ENCODE measurements at regions not wholly inside any gene's neighbourhood (a gene's known extent, or its start where the extent isn't known, plus 50 kb on each side); places are given as distances from the start of the nearest gene placed in this dataset.

- ChIA-PET POLR2A (no interaction called here), CTCF (no interaction called here)
- H2AFZ ChIP-seq (ENCODE audit: insufficient read depth, low read depth, low read length, poor library complexity, severe bottlenecking) = no peak overlapping the region
- H3K4me1 ChIP-seq (ENCODE audit: control insufficient read depth in 2 of 2, insufficient read depth in 2 of 2, low read length in 2 of 2) = no peaks in the 10 kb centered on the region
- intact Hi-C loops (cut with micrococcal nuclease) = no loop called here
- TF ChIP-seq EZH2 (IDR thresholded peaks at IDR 0.05; ENCODE audit: borderline replicate concordance, insufficient read depth, low read depth, low read length, poor library complexity, severe bottlenecking) (no peak), CTCF (IDR thresholded peaks at IDR 0.05) (no peak)
- Mint-ChIP-seq H3K4me1 (no peaks in the 10 kb centered on the region), H3K27ac (no peak overlapping the region), H3K4me3 (no peak overlapping the region), H3K9me3 (ENCODE audit: insufficient read depth) (peaks cover 3% of the 10 kb centered on the region), H3K27me3 (no peaks in the 10 kb centered on the region)
- no peak overlapping the region for H3K27ac ChIP-seq (ENCODE audit: low read length in 2 of 2)
- no CpG with 5 or more reads among the region's 1 CpG for WGBS (ENCODE audit: insufficient coverage)
- H3K27me3 ChIP-seq (replicated peaks in 1 of 4; ENCODE audit: control extremely low read depth in 1 of 4, control insufficient read depth in 3 of 4, insufficient read depth in 4 of 4, low read length in 3 of 4) = no peaks in the 10 kb centered on the region
- ATAC-seq (ENCODE audit: low read depth) (no peak), DNase-seq (no peak)
- no peak overlapping the region for H3K4me3 ChIP-seq (ENCODE audit: control extremely low read depth in 1 of 5, extremely low read depth in 1 of 5, insufficient read depth in 1 of 5, low read depth in 2 of 5, low read length in 4 of 5)
- H3K9me3 ChIP-seq (ENCODE audit: control extremely low read depth in 1 of 3, control insufficient read depth in 2 of 3, insufficient read depth in 1 of 3, low read length in 2 of 3) = no peaks in the 10 kb centered on the region
- H3K36me3 ChIP-seq (replicated peaks in 1 of 2; ENCODE audit: control extremely low read depth in 1 of 2, control insufficient read depth in 1 of 2, extremely low read depth in 1 of 2, insufficient read depth in 2 of 2, low read length in 1 of 2) = no peaks in the 10 kb centered on the region
- no peak overlapping the region for H3K9ac ChIP-seq (ENCODE audit: low read length)
- no peak overlapping the region for H3K4me2 ChIP-seq (replicated peaks; ENCODE audit: low read depth, low read length, poor library complexity, severe bottlenecking)
- H4K20me1 ChIP-seq (ENCODE audit: control insufficient read depth, insufficient read depth, low read length, poor library complexity, severe bottlenecking) = no peaks in the 10 kb centered on the region
- H3K79me2 ChIP-seq (ENCODE audit: control insufficient read depth, insufficient read depth, low read length) = no peaks in the 10 kb centered on the region
These were observed 100.3 kb downstream of the ARL5B start for GRCh38 chr10:18759575-18759974.

DNA sequence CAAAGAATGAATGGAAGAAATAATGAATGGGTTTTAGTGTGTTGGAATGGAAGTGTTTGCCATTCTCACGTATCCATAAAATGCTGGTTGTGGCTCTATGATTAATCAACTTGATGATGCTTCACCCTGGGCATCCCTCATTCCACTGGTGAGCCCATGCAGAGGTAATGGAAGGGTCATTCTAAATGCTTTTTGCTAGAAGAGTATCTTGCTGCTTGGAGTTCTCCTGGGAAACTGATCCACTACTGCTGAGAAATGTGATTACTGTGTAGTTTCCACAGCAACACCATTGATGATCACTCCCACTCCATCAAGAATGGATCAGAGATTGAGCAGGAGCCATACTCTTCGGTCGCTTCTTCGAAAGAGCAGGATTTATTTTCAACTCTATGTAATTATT, 101.6 kb downstream of the ARL5B start:
- WGBS (ENCODE audit: insufficient coverage) = 78% methylated on average over 1 of the region's 4 CpGs

More for the DNA sequence above, 101.6 kb downstream of the ARL5B start:
- intact Hi-C loops (cut with micrococcal nuclease) = loop anchor here (5.0 kb wide), 1 partner anchor 1364 kb away; no protein-coding TSS in a partner anchor
- H4K20me1 ChIP-seq (ENCODE audit: control insufficient read depth, insufficient read depth, low read length, poor library complexity, severe bottlenecking) = no peaks in the 10 kb centered on the region
- DNase-seq (no peak), ATAC-seq (ENCODE audit: low read depth) (no peak)
- no peaks in the 10 kb centered on the region for H3K79me2 ChIP-seq (ENCODE audit: control insufficient read depth, insufficient read depth, low read length)
- no peaks in the 10 kb centered on the region for H3K36me3 ChIP-seq (replicated peaks in 1 of 2; ENCODE audit: control extremely low read depth in 1 of 2, control insufficient read depth in 1 of 2, extremely low read depth in 1 of 2, insufficient read depth in 2 of 2, low read length in 1 of 2)
- H3K27me3 ChIP-seq (replicated peaks in 1 of 4; ENCODE audit: control extremely low read depth in 1 of 4, control insufficient read depth in 3 of 4, insufficient read depth in 4 of 4, low read length in 3 of 4) = no peaks in the 10 kb centered on the region
- no peak overlapping the region for H3K4me2 ChIP-seq (replicated peaks; ENCODE audit: low read depth, low read length, poor library complexity, severe bottlenecking)
- H3K4me1 Mint-ChIP-seq = no peaks in the 10 kb centered on the region
- ChIA-PET POLR2A (no interaction called here), CTCF (no interaction called here)
- TF ChIP-seq CTCF (IDR thresholded peaks at IDR 0.05) (no peak), EZH2 (IDR thresholded peaks at IDR 0.05; ENCODE audit: borderline replicate concordance, insufficient read depth, low read depth, low read length, poor library complexity, severe bottlenecking) (no peak)
- H3K27ac ChIP-seq (ENCODE audit: low read length in 2 of 2) = no peak overlapping the region
- peaks cover under 1% of the 10 kb centered on the region for H3K9me3 Mint-ChIP-seq (ENCODE audit: insufficient read depth)
- no peaks in the 10 kb centered on the region for H3K27me3 Mint-ChIP-seq
- H2AFZ ChIP-seq (ENCODE audit: insufficient read depth, low read depth, low read length, poor library complexity, severe bottlenecking) = no peak overlapping the region
- H3K4me1 ChIP-seq (ENCODE audit: control insufficient read depth in 2 of 2, insufficient read depth in 2 of 2, low read length in 2 of 2) = no peaks in the 10 kb centered on the region
- no peak overlapping the region for H3K27ac Mint-ChIP-seq
- no peak overlapping the region for H3K4me3 ChIP-seq (ENCODE audit: control extremely low read depth in 1 of 5, extremely low read depth in 1 of 5, insufficient read depth in 1 of 5, low read depth in 2 of 5, low read length in 4 of 5)
- no peak overlapping the region for H3K4me3 Mint-ChIP-seq
- H3K9ac ChIP-seq (ENCODE audit: low read length) = no peak overlapping the region
- no peaks in the 10 kb centered on the region for H3K9me3 ChIP-seq (ENCODE audit: control extremely low read depth in 1 of 3, control insufficient read depth in 2 of 3, insufficient read depth in 1 of 3, low read length in 2 of 3)
